GM19324 (cell line): ENCODE measurements at regions not wholly inside any gene's neighbourhood (a gene's known extent, or its start where the extent isn't known, plus 50 kb on each side); places are given as distances from the start of the nearest gene placed in this dataset.

ENCODE experiments used
- ATAC-seq: cut with Tn5 transposase; IDR thresholded peaks from one replicate; pipeline ENCODE4 v1.9.1; 2021; ENCODE audit warnings: mild to moderate bottlenecking, moderate library complexity; ENCODE audit not compliant: unreplicated experiment, low FRiP score

DNA sequence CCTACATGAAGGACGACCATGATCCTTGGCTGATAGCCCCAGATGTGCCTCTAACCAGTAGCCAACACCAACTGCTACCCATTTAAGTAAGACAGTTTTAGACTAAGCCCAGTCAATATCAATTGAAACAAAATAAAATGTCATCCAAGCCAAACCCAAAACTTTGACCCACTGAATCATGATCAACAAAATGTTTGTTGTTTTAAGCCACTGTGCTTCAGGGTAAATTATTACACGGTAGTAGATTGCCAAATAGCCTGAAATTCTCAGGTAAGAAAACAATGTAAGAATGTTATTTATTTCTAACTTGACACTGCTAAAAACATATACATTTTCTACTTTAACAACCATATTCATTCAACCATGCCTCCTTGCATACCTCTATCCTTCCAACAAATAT, 105.5 kb upstream of the PAPPA start:
- no peak for ATAC-seq

DNA sequence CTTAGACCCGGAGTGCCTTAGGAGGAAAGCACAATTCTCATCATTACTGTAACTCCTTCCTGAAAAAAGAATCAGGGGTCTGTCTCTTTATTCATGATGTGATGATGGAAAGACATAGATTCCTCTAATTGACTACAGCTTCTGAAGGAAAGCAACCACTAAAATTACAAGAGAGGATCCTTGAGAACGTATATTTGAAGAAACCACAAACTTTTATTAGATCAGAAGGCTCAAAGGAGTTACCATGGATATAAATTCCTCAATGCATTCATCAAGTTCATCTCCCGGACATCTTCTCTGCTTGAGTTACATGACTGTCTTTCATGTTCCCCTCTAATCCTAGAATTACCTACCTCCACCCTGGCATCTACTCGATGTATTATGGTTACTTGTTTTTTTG, 104.1 kb upstream of the PAPPA start:
- ATAC-seq = no peak

DNA sequence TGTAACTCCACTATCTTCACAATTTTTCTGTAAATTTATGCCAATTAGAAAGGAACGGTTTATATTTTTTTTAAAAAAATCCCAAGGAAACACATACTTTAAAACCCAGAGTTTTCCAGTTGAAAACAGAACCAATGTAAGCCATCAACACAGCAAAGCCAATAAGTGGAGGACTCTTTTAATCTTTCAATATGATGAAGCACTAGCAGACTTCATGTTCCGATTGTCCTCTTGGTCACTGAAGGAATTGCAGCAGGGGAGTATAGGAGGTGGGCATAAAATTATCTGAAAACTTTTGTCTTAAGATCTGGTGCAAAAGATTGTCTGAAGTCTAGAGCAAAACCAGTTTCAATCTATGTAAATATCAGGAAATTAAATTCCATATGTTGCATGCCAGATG, 102.1 kb upstream of the PAPPA start:
- no peak for ATAC-seq

DNA sequence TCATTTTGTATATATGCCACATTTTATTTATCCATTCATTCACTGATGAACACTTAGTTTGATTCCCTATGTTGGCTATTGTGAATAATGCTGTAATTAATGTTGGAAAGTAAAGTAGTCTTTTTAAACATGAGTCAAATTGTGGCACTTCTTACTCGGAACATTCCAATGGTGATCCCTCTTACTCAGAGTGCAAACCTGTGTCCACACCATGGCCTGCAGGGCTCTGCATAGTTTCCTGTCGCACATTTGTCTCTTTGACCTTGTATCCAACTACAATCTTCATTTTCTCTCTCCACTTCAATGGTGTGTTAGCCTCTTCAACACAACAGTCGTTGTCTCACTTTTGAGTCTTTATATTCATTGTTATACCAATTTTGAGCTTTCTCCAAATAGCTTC, 98.1 kb upstream of the PAPPA start:
- no peak for ATAC-seq

DNA sequence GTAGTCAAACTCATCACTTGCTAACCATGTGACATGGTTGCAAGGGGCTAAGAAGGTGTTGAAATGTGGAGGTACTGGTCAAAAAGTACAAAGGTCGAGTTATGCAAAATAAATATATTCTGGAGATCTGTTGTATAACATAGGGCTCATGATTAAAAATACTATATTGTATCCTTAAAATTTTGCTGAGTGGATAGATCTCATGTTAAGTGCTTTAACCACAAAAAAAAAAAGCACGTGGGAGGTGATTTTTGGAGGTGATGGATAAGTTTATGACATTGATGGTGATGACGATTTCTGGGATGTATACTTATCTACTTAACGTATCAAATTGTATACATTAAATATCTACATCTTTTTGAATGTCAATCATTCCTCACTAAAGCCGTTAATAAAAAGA, 96.2 kb upstream of the PAPPA start:
- ATAC-seq = no peak

DNA sequence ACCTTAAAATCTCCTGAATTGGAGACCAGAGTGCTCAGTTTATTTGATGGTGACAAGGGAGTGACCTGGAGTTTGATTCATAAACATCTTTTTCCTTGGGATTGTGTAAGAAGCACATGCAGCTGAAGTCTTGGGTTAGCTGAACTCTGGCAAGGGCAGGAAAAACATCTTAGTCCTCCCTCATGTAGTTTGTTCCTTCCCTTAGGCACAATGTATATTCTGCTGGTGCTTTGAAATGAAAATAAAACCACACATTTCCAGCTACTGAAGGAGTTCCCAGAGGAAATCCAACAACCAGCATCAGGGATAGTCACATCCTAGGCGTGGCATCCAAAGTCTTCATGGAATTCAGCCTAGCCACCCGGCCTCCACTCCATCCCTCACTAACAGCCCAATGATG, 95.2 kb upstream of the PAPPA start:
- ATAC-seq = no peak

DNA sequence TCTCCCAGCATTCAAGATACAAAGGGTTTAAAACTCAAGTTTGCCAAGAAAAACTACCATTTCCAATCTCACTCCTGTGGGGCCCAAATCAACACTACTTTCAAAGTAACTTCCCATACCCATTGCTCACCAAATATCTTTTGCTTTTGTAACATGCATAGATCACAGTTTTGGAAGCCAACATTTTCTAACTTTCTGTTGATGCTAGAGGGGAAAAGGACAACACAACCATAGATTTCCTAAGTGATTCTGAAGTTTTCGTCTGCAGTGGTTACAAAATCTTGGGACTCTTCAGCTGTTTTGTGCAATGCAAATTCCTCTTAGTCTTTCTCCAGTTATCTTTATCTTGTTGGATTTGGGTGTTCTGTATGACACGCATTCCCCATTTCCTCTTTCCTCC, 94.1 kb upstream of the PAPPA start:
- ATAC-seq = no peak

DNA sequence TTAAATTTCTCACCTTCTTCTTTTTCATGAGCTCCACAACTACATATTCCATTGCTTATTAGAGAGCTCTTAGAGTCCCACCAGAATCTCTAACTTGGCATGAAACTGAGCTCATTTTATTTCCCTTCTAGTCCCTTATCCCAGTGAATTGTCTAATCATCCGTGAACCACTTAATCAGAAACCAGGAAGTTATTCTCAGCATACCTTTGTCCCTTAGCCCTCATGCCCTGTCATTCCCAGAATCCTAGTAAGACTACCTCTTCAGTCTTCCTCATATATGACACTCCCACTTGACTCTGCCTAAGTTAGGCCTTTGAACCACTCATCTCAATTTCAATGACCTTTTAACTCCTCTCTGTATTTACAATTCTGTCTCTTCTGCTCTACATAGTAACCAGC, 93.0 kb upstream of the PAPPA start:
- ATAC-seq = no peak

DNA sequence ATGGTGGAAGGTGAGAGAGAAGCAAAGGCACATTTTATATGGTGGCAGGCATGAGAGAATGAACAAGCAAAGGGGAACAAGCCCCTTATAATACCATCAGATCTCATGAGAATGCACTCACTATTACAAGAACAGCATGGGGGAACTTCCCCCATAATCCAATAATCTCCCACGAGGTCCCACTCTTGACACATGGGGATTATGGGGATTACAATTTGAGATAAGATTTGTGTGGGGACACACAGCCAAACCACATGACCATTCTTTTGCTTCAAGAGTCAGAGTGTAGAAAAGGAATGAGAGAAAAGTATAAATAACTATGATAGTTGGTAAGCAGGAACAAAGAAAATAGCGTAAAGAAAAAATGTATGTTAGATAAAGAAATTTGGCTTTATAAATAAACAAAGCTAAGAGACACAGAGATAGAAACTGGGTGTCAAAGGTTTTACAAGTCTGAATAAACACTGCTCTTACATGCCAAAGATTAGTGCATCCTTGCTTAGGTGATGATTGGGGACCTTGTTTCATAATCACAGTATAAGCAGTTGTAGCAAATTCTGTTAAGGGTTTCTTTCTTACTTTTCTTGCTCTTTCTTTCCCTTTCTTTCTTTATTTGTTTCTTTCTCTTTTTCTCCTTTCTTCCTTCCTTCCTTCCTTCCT, 91.9 kb upstream of the PAPPA start:
- no peak for ATAC-seq

DNA sequence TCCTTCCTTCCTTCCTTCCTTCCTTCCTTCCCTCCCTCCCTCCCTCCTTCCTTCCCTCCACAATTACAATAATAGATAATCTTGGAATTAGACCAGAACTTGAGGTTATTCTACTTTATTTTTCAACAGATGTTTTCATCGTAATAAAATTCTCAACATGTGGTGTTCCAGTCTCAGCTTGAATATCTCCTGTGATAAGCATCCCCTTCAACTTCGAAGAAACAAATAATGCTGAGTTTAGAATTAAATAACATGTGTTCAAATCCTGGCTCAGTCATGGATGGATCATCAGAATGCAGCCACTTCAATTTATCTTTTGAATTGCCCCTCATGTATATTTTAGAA, 91.4 kb upstream of the PAPPA start:
- no peak for ATAC-seq

DNA sequence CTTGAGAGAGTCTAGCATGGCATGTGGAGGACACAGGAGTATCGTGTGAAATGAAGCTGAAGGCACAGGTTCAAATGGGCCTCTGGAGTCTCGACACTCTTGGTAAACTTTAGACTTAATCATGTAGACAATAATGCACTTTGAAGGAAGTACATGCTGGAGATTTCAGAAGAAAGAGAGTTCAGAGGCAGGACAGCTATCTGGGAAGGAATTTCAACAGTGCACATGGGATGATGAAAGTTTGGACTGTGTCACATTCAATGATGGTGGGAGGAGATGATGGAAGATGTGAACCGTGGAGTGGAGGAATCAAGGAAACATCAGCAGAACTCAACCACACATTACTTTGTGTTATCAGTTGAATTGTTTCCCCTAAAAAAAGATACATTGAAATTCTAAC, 88.6 kb upstream of the PAPPA start:
- no peak for ATAC-seq

DNA sequence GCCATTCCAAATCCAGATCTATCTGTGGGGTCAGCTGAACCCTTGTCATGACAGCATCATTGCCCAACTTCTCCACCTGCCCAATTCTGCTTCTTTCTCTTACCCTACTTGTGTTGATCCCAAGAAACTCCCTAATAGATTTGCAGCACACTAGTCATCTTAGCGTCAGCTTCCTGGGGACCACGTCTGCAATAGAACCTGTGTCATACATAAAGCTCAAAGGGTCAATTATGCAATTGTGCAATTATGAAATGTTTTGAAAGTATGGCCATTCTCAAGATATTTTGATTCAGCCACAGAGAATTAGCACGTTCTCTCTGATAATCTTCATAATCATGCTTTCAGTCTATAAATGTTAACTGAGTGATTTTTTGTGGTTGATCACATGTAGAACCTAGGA, 87.4 kb upstream of the PAPPA start:
- no peak for ATAC-seq

DNA sequence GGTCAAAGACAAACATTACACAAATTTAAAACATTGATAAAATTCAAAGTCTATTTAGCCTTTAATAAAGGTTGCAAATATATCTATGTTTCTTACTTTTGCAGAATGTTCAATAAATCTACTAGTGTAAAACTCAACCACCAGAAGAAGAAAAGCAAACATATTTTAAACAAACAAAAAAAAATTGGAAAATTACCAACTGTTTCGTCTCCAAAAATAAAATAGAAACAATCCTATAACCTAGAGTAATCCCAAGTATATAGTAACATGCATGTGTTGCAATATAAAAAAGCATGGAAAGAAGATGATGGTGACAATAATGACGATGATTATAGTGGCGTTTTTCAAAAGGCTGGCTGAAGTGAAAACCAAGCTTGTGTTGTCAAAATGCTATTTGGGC, 86.0 kb upstream of the PAPPA start:
- ATAC-seq = no peak

DNA sequence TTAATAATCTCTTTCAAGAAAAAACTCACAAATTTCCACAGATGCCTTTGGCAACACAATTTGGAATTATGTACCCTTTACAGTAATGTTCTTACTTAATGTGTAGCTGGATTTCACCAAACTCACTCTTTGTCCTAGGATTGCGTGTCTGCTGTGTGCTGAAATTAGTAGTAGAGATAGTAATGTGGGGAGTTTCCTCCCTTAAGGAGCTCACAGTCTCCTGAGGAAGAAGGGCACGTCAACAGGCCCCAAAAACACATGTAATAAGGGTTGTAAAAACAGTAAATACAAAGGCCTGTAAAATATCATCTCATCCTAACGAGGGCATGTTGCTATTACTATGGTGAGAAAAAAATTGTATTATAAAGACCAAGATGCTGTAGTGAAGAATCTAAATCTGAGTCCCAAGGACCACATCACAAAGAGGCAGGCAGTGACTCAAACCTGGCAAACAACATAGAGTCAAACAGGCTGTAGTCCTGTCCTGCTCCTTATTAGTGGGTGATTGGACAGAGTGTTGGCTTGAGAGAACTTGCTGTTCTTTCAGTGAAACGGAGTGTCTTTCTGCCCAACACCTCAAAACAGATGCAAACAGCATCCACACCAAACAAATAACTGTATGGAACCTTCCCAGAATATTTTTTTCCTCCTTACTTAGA, 83.2 kb upstream of the PAPPA start:
- ATAC-seq = no peak

DNA sequence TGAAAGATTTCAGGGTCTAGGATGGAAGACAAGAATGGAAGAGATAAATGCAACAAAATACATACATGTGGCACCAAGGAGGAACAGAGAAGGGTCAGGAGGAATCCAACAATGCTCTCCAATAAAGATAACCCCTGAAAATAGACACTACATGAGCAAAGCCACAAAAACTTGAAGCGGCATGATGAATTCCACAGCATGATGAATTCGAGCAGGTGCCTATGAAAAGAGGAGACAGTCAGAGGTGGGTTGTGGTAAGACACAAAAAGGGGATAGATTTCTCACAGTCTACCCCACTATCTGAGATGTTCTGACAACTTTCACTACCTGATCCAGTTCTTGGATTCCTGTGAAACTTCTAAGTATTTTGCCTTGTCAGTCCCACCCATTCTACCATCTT, 81.5 kb upstream of the PAPPA start:
- ATAC-seq = no peak

DNA sequence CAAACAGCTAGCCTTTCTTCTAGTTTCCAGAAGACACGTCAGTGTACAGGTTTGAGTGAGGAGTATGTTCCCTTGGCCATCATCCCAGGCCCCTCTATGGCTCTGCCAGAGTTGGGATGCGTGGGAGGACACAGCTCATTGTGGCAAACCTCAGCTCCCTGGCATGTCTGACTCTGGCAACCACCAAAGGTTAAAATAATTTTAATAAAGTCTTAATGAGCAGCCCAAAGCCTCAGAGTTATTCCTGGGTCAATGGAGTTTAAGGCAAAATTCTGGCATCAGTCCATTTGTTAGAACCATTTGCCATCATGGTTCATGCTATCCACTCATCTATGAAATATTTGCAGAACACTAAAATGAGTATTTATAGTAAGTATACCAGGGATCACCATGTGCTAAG, 79.8 kb upstream of the PAPPA start:
- no peak for ATAC-seq

DNA sequence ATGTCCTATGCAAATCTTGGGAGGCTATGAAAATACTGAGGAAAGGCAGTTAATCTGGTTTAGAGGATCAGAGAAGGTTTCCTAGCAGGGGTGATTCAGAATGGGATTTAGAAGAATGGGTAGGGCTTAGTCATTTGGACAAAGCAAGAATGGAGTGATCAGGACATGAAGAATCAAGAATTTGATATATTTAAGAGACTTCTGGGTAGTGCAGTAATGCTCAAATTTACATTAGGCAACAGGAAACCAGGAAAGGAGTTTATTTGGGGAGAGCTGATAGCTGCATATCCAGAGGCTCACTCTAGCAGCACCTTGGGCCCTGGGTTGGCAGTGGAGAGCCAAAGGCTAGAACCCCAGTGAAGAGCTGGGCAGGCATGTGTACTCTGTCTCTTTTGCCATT, 78.9 kb upstream of the PAPPA start:
- ATAC-seq = no peak

DNA sequence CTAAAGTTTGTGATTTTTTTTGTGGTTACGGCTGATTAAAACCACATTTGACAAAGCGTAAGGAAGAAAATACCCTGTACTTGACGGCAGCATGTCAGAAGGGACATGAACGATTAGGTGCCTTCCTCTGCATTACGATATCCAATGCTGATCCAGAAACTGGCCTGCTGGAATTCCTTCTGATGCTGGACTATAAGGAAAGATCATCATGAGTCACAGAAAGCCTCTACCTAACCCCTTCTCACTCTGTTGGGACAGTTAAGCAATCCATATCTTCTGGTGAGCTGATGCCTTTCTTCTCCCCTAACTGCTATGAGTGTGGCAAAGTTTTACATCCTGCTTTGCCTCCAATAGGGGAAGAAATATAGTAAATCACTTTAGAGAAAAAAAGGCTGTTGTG, 78.4 kb upstream of the PAPPA start:
- no peak for ATAC-seq

DNA sequence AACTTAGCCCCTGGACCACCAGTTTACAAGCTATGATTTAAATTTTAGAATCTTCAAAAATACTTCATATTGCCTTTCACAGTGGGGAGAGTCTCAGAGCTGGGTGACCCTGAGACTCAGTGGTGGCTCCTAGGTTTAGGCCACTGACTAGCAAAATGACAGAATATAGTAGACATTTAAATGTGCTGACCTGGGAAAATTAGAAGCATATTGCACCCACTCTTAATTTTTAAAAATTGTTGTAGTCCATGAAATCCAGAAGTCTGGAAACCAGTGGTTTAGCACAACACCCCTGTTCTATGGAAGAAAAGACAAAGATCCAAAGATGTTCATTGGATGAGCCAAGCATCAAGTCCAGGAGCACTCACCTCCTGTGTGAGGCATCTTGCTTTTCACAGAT, 75.0 kb upstream of the PAPPA start:
- ATAC-seq = no peak

DNA sequence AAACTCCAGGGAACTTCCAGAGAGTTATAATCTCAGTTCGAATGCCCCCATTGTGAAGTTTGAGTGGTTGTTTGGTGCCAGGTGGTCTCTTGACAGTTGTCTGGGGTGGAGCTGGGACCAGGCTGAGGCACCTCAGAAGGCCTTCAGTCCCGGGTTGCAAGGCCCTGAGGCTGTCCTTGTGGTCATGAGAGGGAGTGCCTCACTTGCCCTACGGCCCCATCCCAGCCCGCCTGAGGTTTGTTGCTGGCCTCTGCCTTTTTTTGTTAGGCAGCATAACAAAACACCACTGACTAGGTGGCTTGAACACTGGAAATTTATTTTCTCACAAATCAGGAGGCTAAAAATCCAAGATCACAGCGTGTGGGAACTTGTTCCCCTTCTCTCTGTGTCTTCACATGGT, 73.0 kb upstream of the PAPPA start:
- no peak for ATAC-seq

DNA sequence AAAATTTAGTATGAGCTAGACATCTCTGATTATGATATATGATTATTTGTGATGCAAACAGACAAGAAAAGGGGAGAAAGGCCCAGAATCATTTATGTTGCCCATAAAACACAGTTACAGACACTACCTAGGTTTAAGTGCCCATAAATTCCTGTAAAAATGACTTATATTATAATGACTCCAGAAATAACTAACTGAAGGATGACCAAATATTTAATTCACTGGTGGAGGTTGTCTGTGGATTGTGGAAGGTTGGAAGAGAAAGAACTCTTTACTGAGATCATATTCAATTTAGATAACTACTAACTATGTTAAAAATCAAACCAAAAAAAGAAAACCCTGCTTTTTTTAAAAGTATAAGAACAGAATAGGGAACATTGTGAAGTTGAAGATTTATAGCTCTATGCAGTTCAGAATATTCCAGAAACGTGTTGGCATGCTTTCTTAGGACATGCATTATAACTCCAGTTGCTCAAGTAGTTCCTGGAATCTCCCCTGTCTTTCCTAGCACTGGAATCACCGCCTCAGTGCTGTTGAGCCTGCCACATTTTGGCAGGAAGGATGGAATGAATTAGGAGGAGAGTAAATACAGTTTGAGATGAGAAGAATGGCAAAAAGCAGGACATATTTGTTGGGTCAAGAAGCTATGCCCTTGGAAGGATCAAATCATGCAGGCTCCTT, 72.0 kb upstream of the PAPPA start:
- ATAC-seq = no peak

DNA sequence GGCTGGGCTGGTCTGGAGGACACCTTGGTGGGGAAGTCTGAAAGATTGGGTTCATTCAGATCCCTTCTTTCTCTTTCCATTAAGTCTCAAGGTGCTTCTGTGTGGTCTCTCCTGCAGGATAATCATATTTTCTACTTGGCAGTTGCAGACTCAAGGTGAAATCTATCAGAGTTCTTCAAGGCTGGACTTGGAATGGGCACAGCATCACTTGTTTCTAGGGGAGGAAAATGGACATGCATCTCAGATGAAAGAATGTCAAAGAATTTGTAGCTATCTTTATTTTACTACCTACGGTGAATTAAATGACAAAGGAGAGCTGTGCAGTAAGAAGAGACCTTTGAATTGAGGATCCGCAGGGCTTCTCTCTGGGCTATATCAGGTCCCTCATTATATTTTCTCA, 69.8 kb upstream of the PAPPA start:
- ATAC-seq = no peak
